WERI-Rb-1 (cell line): ENCODE measurements at regions not wholly inside any gene's neighbourhood (a gene's known extent, or its start where the extent isn't known, plus 50 kb on each side); places are given as distances from the start of the nearest gene placed in this dataset.
"Not testable (repeated sequence)": the region's sequence is repeated elsewhere in the genome, so short reads cannot be mapped to it uniquely, and the experiment has no call there.

Experiments
- DNase-seq: peaks from one replicate; pipeline ENCODE4 v3.0.0-alpha.2; 2020
- H3K27ac ChIP-seq: fragments of 250-450 bp; sonication (Bioruptor Pico); 2 replicates; pipeline ENCODE4 v1.5.1; 2020; ENCODE audit warnings: mild to moderate bottlenecking, moderate library complexity
- H3K27me3 ChIP-seq: fragments of 250-450 bp; sonication (Bioruptor Pico); 2 replicates; pipeline ENCODE4 v1.5.1; 2021; ENCODE audit warnings: mild to moderate bottlenecking, low read depth, moderate library complexity; ENCODE audit not compliant: insufficient read depth, severe bottlenecking
- H3K36me3 ChIP-seq: fragments of 250-450 bp; sonication (Bioruptor Pico); 2 replicates; pipeline ENCODE4 v1.5.1; 2020; ENCODE audit warnings: mild to moderate bottlenecking, moderate library complexity
- H3K4me3 ChIP-seq: 2 replicates; pipeline ENCODE4 v1.5.1; 2011; ENCODE audit warnings: low read depth, mild to moderate bottlenecking, control low read depth, low read length
- H3K9me3 ChIP-seq: fragments of 250-450 bp; sonication (Bioruptor Pico); 2 replicates; pipeline ENCODE4 v1.5.1; 2021; ENCODE audit warnings: mild to moderate bottlenecking, moderate library complexity; ENCODE audit not compliant: severe bottlenecking
- TF ChIP-seq, protein P1 (sequence below): IDR thresholded peaks from 2 replicates; pipeline ENCODE4 v1.5.1; 2011; ENCODE audit warnings: low read depth, mild to moderate bottlenecking, control low read depth, inconsistent platforms, low read length

DNA sequence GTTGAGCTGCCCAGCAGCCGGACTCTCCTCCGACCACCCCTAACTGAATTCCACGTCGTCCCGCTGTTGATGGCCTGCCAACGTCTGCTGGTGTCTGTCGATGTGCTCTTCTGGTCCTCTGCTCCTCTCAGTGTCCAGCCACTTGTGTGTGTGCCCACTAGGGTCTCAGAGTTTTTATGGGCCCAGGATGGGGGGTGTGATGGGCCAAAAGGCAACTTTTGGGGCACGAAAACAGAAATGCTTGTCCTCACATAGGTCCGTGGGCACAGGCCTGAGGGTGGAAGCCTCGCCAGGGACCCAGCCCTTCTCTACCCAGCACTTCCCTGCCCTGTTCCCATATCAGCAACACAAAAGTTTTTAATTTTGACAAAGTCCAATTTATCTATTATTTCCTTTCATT, 85.7 kb upstream of the RUFY1 start:
- DNase-seq = no peak
- Histone ChIP-seq H3K27ac (no peak overlapping the region), H3K9me3 (no peaks in the 10 kb centered on the region), H3K36me3 (no peaks in the 10 kb centered on the region), H3K4me3 (no peak overlapping the region), H3K27me3 (no peaks in the 10 kb centered on the region)
- TF ChIP-seq, protein P1, sequence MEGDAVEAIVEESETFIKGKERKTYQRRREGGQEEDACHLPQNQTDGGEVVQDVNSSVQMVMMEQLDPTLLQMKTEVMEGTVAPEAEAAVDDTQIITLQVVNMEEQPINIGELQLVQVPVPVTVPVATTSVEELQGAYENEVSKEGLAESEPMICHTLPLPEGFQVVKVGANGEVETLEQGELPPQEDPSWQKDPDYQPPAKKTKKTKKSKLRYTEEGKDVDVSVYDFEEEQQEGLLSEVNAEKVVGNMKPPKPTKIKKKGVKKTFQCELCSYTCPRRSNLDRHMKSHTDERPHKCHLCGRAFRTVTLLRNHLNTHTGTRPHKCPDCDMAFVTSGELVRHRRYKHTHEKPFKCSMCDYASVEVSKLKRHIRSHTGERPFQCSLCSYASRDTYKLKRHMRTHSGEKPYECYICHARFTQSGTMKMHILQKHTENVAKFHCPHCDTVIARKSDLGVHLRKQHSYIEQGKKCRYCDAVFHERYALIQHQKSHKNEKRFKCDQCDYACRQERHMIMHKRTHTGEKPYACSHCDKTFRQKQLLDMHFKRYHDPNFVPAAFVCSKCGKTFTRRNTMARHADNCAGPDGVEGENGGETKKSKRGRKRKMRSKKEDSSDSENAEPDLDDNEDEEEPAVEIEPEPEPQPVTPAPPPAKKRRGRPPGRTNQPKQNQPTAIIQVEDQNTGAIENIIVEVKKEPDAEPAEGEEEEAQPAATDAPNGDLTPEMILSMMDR = no peak

DNA sequence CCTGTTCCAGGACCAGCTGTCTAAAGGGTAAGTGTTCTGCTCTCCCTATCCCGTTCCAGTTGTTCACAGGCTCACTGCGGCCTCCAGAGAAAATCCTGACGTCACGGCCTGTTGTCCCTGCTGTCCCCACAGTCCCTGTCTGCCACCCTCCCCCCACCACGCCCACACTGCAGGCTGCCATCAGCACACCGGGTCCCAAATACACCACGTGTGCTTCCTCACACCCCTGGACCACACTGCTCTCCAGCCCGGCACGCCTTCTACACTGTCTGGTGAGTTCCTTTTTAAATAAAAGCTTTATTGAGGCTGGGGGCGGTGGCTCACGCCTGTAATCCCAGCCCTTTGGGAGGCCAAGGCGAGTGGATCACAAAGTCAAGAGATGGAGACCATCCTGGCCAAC, 88.3 kb upstream of the RUFY1 start:
- Histone ChIP-seq H3K27me3 (no peaks in the 10 kb centered on the region), H3K27ac (no peak overlapping the region), H3K36me3 (no peaks in the 10 kb centered on the region), H3K4me3 (no peak overlapping the region), H3K9me3 (no peaks in the 10 kb centered on the region)
- TF ChIP-seq, protein P1 = no peak
- no peak for DNase-seq

DNA sequence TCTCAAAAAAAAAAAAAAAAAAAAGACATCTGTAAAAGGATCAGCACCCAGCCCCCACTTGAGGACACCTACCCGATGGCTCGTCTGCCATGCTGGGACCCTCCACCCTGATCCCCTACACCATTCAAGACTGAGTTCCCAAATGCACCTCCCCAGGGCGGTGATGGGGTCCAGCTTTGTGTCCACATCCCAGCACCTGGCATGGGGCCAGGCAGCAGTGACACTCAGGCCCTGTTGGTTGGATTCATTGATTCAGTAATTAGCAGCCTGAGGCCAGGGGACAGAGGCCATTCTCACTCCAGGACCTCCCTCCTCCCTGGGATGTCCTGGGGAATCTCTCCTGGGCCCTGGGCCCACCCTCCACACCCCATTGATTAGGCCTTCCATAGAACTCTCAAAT, 88.8 kb upstream of the RUFY1 start:
- no peak for DNase-seq
- Histone ChIP-seq H3K36me3 (no peaks in the 10 kb centered on the region), H3K27me3 (no peaks in the 10 kb centered on the region), H3K9me3 (no peaks in the 10 kb centered on the region), H3K27ac (no peak overlapping the region), H3K4me3 (no peak overlapping the region)
- TF ChIP-seq, protein P1 = no peak

DNA sequence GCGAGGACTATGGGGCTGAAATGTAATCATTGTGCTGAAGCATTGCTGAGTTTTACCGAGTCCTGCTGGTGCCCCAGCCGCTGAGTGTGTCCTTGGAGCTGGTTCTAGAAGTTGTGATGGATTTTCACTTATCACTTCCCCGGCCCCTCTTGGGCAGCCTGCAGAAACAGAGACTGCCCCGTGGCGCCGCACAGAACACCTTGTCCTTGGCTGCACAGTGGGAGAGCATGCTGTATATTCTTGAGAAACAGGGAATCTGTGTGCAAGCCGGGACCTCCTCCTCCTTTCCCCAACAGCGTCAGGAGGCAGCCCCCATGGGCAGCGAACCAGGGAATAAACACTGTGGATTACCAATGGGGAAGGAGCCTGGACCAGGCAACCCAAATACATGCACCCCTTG, 90.6 kb upstream of the RUFY1 start:
- Histone ChIP-seq H3K27me3 (no peaks in the 10 kb centered on the region), H3K27ac (no peak overlapping the region), H3K9me3 (no peaks in the 10 kb centered on the region), H3K36me3 (no peaks in the 10 kb centered on the region), H3K4me3 (no peak overlapping the region)
- no peak for DNase-seq
- TF ChIP-seq, protein P1 = no peak

DNA sequence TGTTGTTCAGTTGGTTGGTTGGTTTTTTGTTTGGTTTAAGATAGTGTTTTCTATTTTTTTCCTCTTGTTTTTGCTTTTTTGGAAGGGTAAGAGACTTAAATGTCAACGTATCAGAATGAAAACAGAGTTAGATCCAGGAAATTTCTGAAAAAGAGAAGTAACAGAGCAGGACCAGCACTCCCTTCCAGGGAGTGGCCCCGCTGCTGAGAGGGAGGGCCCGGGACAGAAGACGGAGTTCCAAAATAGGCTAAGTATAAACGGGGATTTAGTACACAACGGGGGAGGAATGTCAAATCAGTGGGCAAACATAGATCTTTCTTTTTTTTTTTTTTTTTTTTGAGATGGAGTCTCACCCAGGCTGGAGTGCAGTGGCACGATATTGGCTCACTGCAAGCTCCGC, 92.7 kb upstream of the RUFY1 start:
- Histone ChIP-seq H3K27ac (no peak overlapping the region), H3K4me3 (no peak overlapping the region), H3K27me3 (no peaks in the 10 kb centered on the region), H3K36me3 (no peaks in the 10 kb centered on the region), H3K9me3 (no peaks in the 10 kb centered on the region)
- TF ChIP-seq, protein P1 = no peak
- no peak for DNase-seq

DNA sequence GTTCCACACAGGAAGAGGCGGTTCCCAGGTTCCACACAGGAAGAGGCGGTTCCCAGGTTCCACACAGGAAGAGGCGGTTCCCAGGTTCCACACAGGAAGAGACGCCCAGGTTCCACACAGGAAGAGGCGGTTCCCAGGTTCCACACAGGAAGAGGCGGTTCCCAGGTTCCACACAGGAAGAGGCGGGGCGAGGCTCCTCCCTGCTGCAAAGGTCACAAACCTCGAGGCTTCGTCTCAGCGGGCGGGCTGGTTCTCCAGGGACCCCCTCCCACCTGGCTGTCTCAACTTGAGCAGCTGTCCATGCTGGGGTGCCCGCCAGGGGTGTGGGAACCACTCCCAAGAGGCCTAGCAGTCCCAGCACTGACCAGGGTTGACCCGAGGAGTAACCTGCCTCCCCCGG, 94.3 kb upstream of the RUFY1 start:
- H3K27me3 ChIP-seq, H3K4me3 ChIP-seq, DNase-seq, H3K36me3 ChIP-seq, H3K27ac ChIP-seq, H3K9me3 ChIP-seq: not testable (repeated sequence)
